Left lung (tissue), 4 donors: ENCODE measurements at regions not wholly inside any gene's neighbourhood (a gene's known extent, or its start where the extent isn't known, plus 50 kb on each side); places are given as distances from the start of the nearest gene placed in this dataset.

Experiments
- ATAC-seq: fragments of 200-7000 bp; cut with Tn5 transposase; one replicate; pipeline ENCODE4 v1.9.1; 2020; ENCODE audit warnings: moderate library complexity
- DNase-seq, 4 donors: peaks; one replicate each; pipeline ENCODE4 v3.0.0-alpha.2; 2013 to 2020
- H3K27ac ChIP-seq, 2 donors: fragments of 200-600 bp; sonication (generic) in 1 of 2; one replicate each; pipeline versions ENCODE4 v1.5.0 to v1.8.0; 2020 to 2021
- H3K27me3 ChIP-seq, 2 donors: fragments of 200-600 bp; sonication (generic) in 1 of 2; one replicate each; pipeline versions ENCODE4 v1.5.0 to v1.8.0; 2020 to 2021
- H3K36me3 ChIP-seq, 2 donors: fragments of 200-600 bp; sonication (generic) in 1 of 2; one replicate each; pipeline versions ENCODE4 v1.5.0 to v1.8.0; 2020 to 2021
- H3K4me1 ChIP-seq, 2 donors: fragments of 200-600 bp; one replicate each; pipeline ENCODE4 v1.8.0; 2021
- H3K4me3 ChIP-seq, 2 donors: fragments of 200-600 bp; sonication (generic) in 1 of 2; one replicate each; pipeline versions ENCODE4 v1.5.0 to v1.8.0; 2020 to 2021; ENCODE audit warnings: mild to moderate bottlenecking in 1 of 2
- H3K9me3 ChIP-seq, 2 donors: fragments of 200-600 bp; sonication (generic) in 1 of 2; one replicate each; pipeline versions ENCODE4 v1.5.0 to v1.8.0; 2020 to 2021
- intact Hi-C, 2 donors: fragments of 100-400 bp; cut with DNase I; formaldehyde crosslinking; loops; one replicate each; pipeline versions ENCODE4 v1.11.2 to v1.14.2; 2022
- TF ChIP-seq, protein P1 (sequence below), 2 donors: fragments of 200-600 bp; sonication (generic) in 1 of 2; IDR thresholded peaks; one replicate each; pipeline versions ENCODE4 v1.5.0 to v1.8.0; 2021; ENCODE audit warnings: antibody characterized with exemption in 2 of 2
- donor health status: DM: no; HTN: yes; CAD: no.
- donor health status: DM: no; HTN: no; CAD: no.

DNA sequence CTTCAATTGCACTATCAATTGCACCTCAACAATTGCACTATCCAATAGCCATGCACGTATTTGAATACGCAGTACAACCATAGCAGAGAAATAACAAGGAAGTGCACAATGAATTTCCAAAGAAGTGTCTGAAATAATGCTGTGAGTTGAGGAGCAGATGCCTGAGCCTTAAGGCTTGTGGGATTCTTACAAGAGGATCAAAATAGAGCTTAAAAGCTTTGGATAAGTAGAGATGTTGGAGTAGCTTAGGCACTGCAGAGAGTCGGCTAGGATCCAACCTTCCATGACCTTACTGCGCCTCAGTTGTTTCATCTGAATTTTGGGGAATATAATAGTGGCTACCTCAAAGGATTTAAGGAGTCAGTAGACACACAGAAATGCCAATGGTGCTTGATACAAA, 196.1 kb upstream of the FLRT2 start:
- H3K27ac ChIP-seq = no peak overlapping the region
- no peaks in the 10 kb centered on the region for H3K36me3 ChIP-seq
- no peaks in the 10 kb centered on the region for H3K27me3 ChIP-seq
- ATAC-seq = no peak
- intact Hi-C loops = no loop called here
- H3K9me3 ChIP-seq = no peaks in the 10 kb centered on the region
- H3K4me1 ChIP-seq = no peaks in the 10 kb centered on the region
- H3K4me3 ChIP-seq = no peak overlapping the region
- no peak for DNase-seq
- TF ChIP-seq, protein P1, sequence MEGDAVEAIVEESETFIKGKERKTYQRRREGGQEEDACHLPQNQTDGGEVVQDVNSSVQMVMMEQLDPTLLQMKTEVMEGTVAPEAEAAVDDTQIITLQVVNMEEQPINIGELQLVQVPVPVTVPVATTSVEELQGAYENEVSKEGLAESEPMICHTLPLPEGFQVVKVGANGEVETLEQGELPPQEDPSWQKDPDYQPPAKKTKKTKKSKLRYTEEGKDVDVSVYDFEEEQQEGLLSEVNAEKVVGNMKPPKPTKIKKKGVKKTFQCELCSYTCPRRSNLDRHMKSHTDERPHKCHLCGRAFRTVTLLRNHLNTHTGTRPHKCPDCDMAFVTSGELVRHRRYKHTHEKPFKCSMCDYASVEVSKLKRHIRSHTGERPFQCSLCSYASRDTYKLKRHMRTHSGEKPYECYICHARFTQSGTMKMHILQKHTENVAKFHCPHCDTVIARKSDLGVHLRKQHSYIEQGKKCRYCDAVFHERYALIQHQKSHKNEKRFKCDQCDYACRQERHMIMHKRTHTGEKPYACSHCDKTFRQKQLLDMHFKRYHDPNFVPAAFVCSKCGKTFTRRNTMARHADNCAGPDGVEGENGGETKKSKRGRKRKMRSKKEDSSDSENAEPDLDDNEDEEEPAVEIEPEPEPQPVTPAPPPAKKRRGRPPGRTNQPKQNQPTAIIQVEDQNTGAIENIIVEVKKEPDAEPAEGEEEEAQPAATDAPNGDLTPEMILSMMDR (IDR thresholded peaks at IDR 0.05) = no peak

DNA sequence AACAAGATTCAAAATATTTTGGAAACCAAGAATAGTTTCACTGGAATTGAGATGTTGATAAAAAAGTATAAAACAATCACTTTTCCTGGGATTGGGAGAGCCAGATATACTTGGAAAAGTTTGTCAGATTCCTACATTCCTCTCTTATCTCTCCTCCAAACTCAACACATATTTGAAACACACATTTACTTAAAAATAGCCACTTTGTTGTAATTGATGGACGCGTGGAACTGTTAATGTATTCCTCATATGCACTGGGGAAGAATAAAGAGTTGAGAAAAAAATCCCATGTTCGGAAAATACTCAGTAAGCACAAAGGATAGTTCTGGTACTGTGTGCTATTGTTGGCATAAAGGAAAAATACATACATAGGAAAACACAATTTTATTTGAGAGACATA, 195.6 kb upstream of the FLRT2 start:
- ATAC-seq (no peak), DNase-seq (no peak)
- H3K27me3 ChIP-seq = no peaks in the 10 kb centered on the region
- TF ChIP-seq, protein P1 (IDR thresholded peaks at IDR 0.05) = no peak
- H3K27ac ChIP-seq = no peak overlapping the region
- no peaks in the 10 kb centered on the region for H3K4me1 ChIP-seq
- H3K9me3 ChIP-seq = no peaks in the 10 kb centered on the region
- intact Hi-C loops = no loop called here
- no peaks in the 10 kb centered on the region for H3K36me3 ChIP-seq
- H3K4me3 ChIP-seq = no peak overlapping the region

DNA sequence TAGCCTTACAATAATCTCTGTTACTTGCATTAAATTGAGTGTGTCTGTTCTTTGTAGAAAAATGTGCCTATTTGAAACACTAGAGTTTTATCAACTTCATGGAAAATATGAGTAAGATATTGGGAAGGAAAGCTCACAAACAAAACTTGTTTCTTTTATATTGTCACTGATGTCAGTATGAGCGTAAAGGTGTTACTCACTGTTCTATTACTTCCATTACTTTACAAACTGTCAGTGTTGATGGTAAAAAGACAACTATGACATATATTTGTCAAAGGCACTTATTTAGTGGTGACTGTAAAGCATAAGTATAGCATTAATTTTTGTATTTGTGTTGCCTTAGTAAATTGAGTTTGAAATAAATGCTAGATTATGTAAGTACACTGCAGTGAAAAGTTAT, 193.7 kb upstream of the FLRT2 start:
- Histone ChIP-seq H3K36me3 (no peaks in the 10 kb centered on the region), H3K9me3 (no peaks in the 10 kb centered on the region), H3K4me3 (no peak overlapping the region), H3K27ac (no peak overlapping the region), H3K27me3 (no peaks in the 10 kb centered on the region), H3K4me1 (no peaks in the 10 kb centered on the region)
- intact Hi-C loops = no loop called here
- TF ChIP-seq, protein P1 (IDR thresholded peaks at IDR 0.05) = no peak
- DNase-seq = no peak
- no peak for ATAC-seq

DNA sequence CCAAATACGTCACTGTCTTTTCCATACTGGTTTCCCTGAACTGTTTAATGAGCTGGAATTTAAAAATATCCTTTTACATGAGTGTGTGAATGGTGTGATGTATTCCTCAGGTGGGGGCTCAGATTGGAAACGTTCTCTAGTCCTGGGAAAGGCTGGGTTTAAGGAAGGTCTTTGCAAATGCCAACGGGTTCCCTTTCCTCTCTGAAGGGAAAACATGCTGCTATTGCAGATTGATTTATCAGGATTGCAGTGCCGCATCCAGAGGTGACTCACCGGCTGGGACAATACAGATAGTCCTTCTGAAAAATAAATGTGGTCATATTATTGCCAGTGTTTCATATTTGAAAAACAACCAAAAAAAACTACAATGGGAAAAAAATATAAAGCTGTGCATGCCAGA, 193.1 kb upstream of the FLRT2 start:
- no peaks in the 10 kb centered on the region for H3K36me3 ChIP-seq
- H3K9me3 ChIP-seq = no peaks in the 10 kb centered on the region
- DNase-seq = no peak
- H3K4me3 ChIP-seq = no peak overlapping the region
- H3K4me1 ChIP-seq = no peaks in the 10 kb centered on the region
- no peak overlapping the region for H3K27ac ChIP-seq
- no peaks in the 10 kb centered on the region for H3K27me3 ChIP-seq
- intact Hi-C loops = no loop called here
- TF ChIP-seq, protein P1 (IDR thresholded peaks at IDR 0.05) = no peak
- ATAC-seq = no peak

DNA sequence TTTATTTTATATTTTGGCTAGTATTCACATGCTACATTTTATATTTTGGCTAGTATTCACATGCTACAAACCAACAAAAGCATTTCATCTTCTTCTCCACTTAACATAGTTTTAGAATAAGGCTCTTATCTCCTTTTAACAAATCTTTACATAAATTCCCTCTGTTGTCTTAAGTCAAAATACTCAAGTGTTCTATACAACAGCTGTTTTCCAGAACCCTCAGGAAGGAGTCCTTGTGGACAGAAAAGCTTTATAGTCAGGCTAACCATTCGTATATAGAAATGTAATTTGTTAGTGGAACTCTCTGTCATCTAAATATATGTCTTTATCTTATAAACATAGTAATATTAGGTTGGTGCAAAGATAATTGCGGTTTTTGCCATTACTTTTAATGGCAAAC, 191.0 kb upstream of the FLRT2 start:
- no peaks in the 10 kb centered on the region for H3K36me3 ChIP-seq
- no peak for DNase-seq
- intact Hi-C loops = no loop called here
- no peaks in the 10 kb centered on the region for H3K27me3 ChIP-seq
- H3K4me3 ChIP-seq = no peak overlapping the region
- TF ChIP-seq, protein P1 (IDR thresholded peaks at IDR 0.05) = no peak
- H3K27ac ChIP-seq = no peak overlapping the region
- ATAC-seq = no peak
- H3K4me1 ChIP-seq = no peaks in the 10 kb centered on the region
- H3K9me3 ChIP-seq = no peaks in the 10 kb centered on the region
